GM12892 (cell line): ENCODE measurements at regions not wholly inside any gene's neighbourhood (a gene's known extent, or its start where the extent isn't known, plus 50 kb on each side); places are given as distances from the start of the nearest gene placed in this dataset.

Experiments used
- POLR2A ChIP-seq: IDR thresholded peaks from 2 replicates; pipeline ENCODE4 v1.6.1; 2011; ENCODE audit warnings: low read depth, low read length, control low read depth
- POLR2AphosphoS5 ChIP-seq: IDR thresholded peaks from 2 replicates; pipeline ENCODE4 v1.6.1; 2011; ENCODE audit warnings: low read depth, low read length, control low read depth
- TAF1 ChIP-seq: IDR thresholded peaks from 2 replicates; pipeline ENCODE4 v1.6.1; 2011; ENCODE audit warnings: low read depth, mild to moderate bottlenecking, control low read depth, low read length, borderline replicate concordance

DNA sequence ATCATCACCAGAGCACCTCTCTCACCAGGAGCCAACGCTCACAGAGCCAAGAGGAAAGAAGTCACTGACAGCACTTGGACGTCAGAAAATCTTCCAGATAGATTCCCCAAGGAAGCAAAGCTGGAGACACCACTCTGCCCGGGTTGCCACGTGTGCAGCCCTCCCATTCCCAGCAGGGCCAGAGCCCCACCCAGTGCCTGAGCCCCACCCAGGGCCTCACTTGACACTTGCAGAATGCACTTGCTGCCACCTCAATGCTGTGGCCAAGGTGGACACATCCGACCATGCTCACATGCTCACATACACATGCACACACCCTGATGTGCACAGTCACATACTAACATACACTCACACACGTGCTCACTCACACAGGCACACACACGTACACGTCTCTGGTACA, 240.7 kb downstream of the RBFOX3 start:
- no peak for TF ChIP-seq POLR2A
- TF ChIP-seq POLR2AphosphoS5 = no peak
- TF ChIP-seq TAF1 = no peak
